Stimulated activated CD4-positive, alpha-beta T cell treated with anti-CD3 and anti-CD28 coated beads, TNF-alpha, amount 100 ng/mL, for 48 hours (primary cell): ENCODE measurements at regions not wholly inside any gene's neighbourhood (a gene's known extent, or its start where the extent isn't known, plus 50 kb on each side); places are given as distances from the start of the nearest gene placed in this dataset.

ENCODE experiments used
- DNase-seq, 3 donors: peaks; one replicate each; pipeline ENCODE4 v3.0.0-alpha.2; 2020; ENCODE audit warnings: low read depth in 3 of 3

GRCh38 chr13:83333614-83334388, 548.5 kb downstream of the SLITRK1 start:
- no peak for DNase-seq

- no peak for DNase-seq
These were observed 549.5 kb downstream of the SLITRK1 start for GRCh38 chr13:83332751-83333150.

- no peak for DNase-seq
These were observed 555.2 kb downstream of the SLITRK1 start for GRCh38 chr13:83327091-83327490.

- no peak for DNase-seq
These were observed 557.0 kb downstream of the SLITRK1 start for GRCh38 chr13:83325125-83325853.

- no peak for DNase-seq
These were observed 570.2 kb downstream of the SLITRK1 start for GRCh38 chr13:83311886-83312577.

DNA sequence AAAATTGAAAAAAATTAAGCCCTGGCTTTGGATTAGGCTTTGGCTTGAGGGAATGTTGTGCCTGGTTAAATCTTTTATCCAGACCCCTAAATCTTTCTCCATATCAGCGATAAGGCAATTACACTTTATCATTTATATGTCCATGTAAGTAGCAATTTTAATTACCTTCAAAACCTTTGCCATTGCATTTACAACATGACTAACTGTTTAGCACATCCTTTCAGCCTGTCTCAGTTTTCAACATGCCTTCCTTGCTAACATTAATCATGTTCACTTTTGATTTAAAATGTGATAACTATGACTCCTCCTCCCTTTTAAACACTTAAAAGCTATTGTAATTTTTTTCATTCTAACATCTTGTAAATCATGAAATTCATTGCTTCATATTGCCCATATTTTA, 583.7 kb downstream of the SLITRK1 start:
- DNase-seq, result no peak

- no peak for DNase-seq
These were observed 584.5 kb downstream of the SLITRK1 start for GRCh38 chr13:83297586-83298290.

DNA sequence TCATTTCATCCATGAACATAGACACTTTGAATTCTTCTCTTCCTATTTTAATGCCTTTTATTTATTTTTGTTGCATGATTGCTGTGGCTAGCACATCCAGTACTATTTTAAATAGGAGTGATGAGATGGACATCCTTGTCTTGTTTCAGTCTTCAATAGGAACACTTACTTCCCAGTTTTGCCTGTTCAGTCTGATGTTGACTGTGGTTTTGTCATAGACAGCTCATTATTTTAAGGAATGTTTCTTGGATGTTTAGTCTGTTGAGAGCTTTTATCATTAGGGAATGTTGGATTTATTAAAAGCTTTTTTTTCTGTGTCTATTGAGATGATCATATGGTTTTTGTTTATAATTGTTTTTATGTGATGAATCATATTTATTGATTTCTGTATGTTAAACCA, 586.6 kb downstream of the SLITRK1 start:
- DNase-seq, result no peak

DNA sequence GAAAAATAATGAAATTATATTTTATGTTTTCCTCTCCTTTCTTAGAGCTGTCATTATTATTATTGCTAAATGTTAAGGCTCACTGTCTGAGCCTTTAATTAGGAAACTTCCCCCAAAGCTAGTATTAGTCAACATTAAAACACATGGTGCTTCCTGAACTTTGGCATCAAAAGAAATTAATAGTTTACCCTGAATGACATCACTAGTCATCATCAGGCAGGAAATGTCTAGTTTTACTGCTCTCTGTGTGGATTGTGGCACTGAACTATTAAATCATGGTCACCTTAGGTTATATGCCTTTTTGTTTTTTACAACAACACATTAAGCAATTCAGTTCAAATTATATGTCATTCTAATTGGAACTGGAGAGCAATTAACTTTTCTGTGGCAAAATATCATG, 595.5 kb downstream of the SLITRK1 start:
- DNase-seq, result no peak

DNA sequence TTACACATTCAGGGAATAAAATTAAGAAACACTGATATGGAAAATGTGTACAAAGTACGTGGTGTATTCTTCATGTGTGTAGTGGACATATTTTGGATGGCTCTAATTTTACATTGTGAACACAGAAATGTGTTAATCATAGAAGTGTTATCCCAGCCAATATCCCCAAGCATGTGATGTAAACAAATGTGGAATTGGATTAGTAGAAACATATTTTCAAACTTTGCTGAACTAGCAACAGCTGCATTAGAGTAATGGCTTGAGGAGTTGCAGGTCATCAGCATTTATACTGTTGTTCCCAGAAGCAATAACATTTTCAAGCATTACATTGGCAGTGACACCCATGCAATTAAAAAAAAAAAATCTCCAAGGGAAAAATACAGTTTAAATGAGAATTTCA, 600.6 kb downstream of the SLITRK1 start:
- no peak for DNase-seq

GRCh38 chr13:83274679-83275078, 607.6 kb downstream of the SLITRK1 start:
- DNase-seq, result no peak

DNA sequence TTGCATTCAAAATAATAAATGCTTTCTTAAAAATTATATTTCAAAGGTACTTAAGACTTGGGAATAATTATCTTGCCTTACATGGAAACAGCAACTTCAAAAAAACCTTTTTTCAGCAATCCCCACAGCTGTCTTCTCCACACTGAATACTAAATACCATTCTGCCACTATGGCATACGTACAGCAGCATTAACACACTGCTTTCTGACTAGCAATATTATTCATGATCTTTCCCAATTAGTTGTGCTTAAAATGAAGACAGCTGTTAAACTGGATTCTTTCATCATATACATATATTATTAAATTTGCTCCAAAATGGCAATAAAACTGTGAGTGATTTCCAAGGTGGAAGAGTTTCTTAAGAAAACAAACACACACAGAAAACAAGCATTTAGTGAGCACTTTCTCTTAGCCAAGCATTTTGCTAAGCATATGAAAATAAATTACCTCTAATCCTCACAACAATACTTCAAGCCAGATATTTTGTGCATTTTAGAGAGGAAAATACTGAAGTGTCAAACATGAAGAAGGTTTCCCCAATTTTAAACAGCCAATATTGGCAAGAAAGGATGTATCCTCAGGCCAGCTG, 609.5 kb downstream of the SLITRK1 start:
- no peak for DNase-seq

DNA sequence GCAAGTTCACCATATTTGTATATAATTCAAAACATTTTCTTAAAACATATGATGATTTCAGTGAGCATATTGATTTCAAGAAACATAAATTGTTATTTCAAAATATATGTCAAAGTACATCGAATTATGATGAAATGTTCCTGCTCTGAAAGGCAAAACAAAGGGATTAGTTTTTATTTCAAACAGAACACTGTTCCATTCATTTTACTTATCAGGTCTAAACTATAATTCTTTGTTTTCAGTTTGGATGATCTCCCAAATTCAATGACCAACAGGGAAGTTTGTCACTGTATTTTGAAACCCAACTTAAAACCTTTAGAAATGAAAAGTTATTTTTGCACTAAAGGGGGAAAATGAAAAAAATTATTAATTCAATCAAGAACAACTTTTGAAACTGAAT, 610.2 kb downstream of the SLITRK1 start:
- DNase-seq, result no peak

DNA sequence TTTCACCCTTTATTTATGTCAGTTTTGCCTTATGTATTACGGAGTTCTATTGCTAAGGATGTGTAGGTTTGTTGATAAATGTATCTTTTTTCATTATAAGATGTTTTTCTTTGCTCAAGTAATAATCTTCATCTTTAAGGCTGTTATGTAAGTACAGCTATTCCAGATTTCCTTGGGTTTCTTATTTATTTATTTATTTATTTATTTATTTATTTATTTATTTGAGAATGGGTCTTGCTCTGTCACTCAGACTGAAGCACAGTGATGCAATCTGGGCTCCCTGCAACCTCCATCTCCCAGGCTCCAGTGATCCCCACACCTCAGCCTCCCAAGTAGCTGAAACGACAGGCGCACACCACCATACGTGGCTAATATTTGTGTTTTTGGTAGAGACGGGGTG, 617.0 kb downstream of the SLITRK1 start:
- no peak for DNase-seq

- no peak for DNase-seq
These were observed 633.5 kb downstream of the SLITRK1 start for GRCh38 chr13:83248751-83249150.

DNA sequence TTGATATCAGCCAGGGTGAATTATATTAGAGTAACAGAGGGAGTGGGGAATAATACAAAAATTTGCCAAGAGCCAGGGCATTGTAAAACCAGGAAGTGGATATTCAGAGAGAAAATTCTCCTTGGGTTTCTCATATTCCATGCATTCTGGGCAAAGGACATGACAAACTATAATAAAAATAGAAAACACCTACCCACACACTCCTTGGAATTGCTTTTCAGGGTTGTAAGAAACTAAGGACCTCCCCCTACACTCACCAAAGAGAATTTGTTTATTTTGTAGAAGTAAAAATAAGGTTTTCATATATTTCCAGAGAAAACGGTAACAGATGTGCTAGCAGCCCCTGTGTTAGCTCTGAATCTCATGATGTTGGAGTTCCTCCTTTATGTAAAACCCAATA, 649.6 kb downstream of the SLITRK1 start:
- no peak for DNase-seq

DNA sequence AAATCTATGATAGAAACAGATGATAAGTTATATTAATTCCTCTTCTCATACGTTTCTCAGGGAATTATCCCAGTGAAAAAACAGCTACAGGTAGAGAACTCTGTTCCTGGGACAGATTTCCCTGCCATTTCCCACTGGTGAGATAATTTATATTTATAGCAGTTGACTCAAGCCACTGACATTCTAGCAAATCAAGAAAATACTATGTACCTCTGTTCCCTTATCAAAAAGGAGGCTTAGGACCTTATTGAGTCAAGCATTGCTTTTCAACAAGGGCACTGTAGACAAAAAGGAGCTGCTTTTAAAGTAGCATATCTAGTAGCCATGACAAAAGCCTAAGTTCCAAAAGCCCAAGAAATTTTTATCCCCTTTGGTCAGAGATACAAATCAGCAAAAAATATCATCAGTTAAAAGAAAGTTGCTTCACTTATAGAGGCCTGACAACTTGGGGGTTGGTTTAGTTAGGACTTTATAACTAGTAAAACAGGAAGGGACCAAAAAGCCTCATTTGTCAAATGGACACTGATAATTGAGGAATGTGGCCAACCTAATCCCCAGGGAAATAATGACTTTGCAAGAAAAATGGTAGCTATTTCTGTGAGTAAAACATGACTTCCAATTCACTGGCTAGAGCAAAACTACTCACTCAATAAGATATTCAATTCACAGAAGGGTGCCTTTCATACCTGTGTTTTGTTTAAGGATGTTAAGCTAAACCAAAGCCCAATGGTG, 652.5 kb downstream of the SLITRK1 start:
- no peak for DNase-seq

GRCh38 chr13:83223546-83223945, 658.7 kb downstream of the SLITRK1 start:
- DNase-seq, result no peak

GRCh38 chr13:83221813-83222241, 660.4 kb downstream of the SLITRK1 start:
- no peak for DNase-seq

DNA sequence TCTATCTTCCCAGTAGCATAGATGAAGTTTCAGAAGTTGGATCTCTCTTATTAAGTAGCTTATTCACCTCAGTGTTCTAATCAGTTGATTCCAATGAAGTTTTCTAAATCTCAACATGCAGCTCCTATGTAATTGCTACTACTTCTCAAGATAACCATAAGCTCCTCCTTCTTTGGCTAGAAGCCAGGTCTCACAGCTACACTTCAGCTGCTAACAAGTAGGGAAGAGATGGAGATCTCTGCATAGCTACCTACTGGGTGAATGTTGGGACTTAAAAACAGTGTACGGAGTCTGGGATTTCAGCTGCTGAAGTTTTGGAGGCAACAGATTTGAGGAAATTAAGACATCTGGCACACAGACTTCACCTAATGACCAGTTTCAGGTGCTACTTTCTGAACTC, 661.0 kb downstream of the SLITRK1 start:
- no peak for DNase-seq

DNA sequence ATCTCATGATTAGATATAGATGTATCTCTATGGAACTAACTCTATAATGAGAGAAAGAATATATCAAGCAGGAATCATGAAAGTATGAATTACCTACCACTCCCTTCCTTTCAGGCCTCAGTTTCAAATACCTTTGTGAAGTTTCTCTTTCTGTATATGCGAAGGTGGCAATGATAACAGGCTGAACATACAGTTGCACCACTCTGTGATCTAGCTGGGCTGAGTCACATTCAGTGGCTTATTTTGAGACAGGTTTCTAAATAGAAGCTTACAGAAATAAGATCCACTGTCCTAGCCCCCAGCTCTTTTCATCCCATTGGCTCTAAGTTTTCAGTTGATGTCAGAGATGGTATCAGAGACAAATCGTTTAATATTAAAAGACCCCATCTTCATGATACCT, 662.0 kb downstream of the SLITRK1 start:
- no peak for DNase-seq
